GM18519 (cell line): ENCODE measurements at regions not wholly inside any gene's neighbourhood (a gene's known extent, or its start where the extent isn't known, plus 50 kb on each side); places are given as distances from the start of the nearest gene placed in this dataset.
"Not testable (repeated sequence)": the region's sequence is repeated elsewhere in the genome, so short reads cannot be mapped to it uniquely, and the experiment has no call there.

ENCODE experiments used
- ATAC-seq: cut with Tn5 transposase; IDR thresholded peaks from one replicate; pipeline ENCODE4 v1.9.1; 2021; ENCODE audit warnings: mild to moderate bottlenecking, moderate library complexity; ENCODE audit not compliant: unreplicated experiment, low FRiP score

GRCh38 chrX:42832764-42833549, 55.0 kb upstream of the PPP1R2C start:
- no peak for ATAC-seq

GRCh38 chrX:42833550-42833940, 55.6 kb upstream of the PPP1R2C start:
- not testable (repeated sequence) for ATAC-seq

- ATAC-seq, result no peak
These were observed 59.3 kb upstream of the PPP1R2C start for GRCh38 chrX:42837101-42837726.

- ATAC-seq, result peak; percentile 81
These were observed 59.8 kb upstream of the PPP1R2C start for GRCh38 chrX:42837747-42838146.

- ATAC-seq, result no peak
These were observed 61.7 kb upstream of the PPP1R2C start for GRCh38 chrX:42839632-42840031.

GRCh38 chrX:42846741-42847140, 68.8 kb upstream of the PPP1R2C start:
- ATAC-seq, result no peak

GRCh38 chrX:42855259-42855658, 77.3 kb upstream of the PPP1R2C start:
- ATAC-seq, result no peak

- no peak for ATAC-seq
These were observed 79.8 kb upstream of the PPP1R2C start for GRCh38 chrX:42857766-42858165.

- ATAC-seq, result no peak
These were observed 91.0 kb upstream of the PPP1R2C start for GRCh38 chrX:42869011-42869410.

GRCh38 chrX:42869659-42870476, 91.9 kb upstream of the PPP1R2C start:
- ATAC-seq, result peak; percentile 84

GRCh38 chrX:42886519-42886918, 108.6 kb upstream of the PPP1R2C start:
- ATAC-seq, result no peak

GRCh38 chrX:42900947-42901346, 123.0 kb upstream of the PPP1R2C start:
- no peak for ATAC-seq

GRCh38 chrX:42902513-42902912, 124.5 kb upstream of the PPP1R2C start:
- no peak for ATAC-seq

GRCh38 chrX:42920752-42921151, 142.8 kb upstream of the PPP1R2C start:
- ATAC-seq, result no peak

- ATAC-seq, result no peak
These were observed 152.1 kb upstream of the PPP1R2C start for GRCh38 chrX:42930071-42930470.

- ATAC-seq, result no peak
These were observed 153.0 kb upstream of the PPP1R2C start for GRCh38 chrX:42930951-42931350.

GRCh38 chrX:42933187-42933586, 155.2 kb upstream of the PPP1R2C start:
- ATAC-seq, result no peak

GRCh38 chrX:42934020-42934726, 156.2 kb upstream of the PPP1R2C start:
- ATAC-seq, result peak; percentile 93

GRCh38 chrX:42941671-42942070, 163.7 kb upstream of the PPP1R2C start:
- no peak for ATAC-seq

GRCh38 chrX:42943051-42943974, 165.3 kb upstream of the PPP1R2C start:
- ATAC-seq, result no peak
